Smooth muscle cell (in vitro differentiated cells): ENCODE measurements at regions not wholly inside any gene's neighbourhood (a gene's known extent, or its start where the extent isn't known, plus 50 kb on each side); places are given as distances from the start of the nearest gene placed in this dataset.

Experiments used
- DNase-seq: peaks from one replicate; lab custom pipeline; 2025; ENCODE audit not compliant: unreplicated experiment; lab: John Stamatoyannopoulos, UW
- H2AFZ ChIP-seq: fragments of 200-600 bp; sonication (generic); 2 replicates; pipeline ENCODE4 v1.6.0; 2016; ENCODE audit warnings: antibody characterized with exemption, low read depth, mild to moderate bottlenecking
- H3F3A ChIP-seq: fragments of 200-600 bp; sonication (generic); 2 replicates; pipeline ENCODE4 v1.6.0; 2017; ENCODE audit warnings: antibody characterized with exemption, low read depth
- H3K27ac ChIP-seq: fragments of 200-600 bp; sonication (generic); 2 replicates; pipeline ENCODE4 v1.5.1; 2016; ENCODE audit warnings: low read depth, mild to moderate bottlenecking
- H3K27me3 ChIP-seq: fragments of 200-600 bp; sonication (generic); 2 replicates; pipeline ENCODE4 v1.6.1; 2016; ENCODE audit warnings: low read depth, mild to moderate bottlenecking
- H3K36me3 ChIP-seq: fragments of 200-600 bp; sonication (generic); 2 replicates; pipeline ENCODE4 v1.5.1; 2016; ENCODE audit warnings: low read depth
- H3K4me1 ChIP-seq: fragments of 200-600 bp; sonication (generic); 2 replicates; pipeline ENCODE4 v1.5.1; 2016; ENCODE audit warnings: low read depth
- H3K4me2 ChIP-seq: fragments of 200-600 bp; sonication (generic); 2 replicates; pipeline ENCODE4 v1.6.0; 2016; ENCODE audit warnings: mild to moderate bottlenecking
- H3K4me3 ChIP-seq: fragments of 200-600 bp; sonication (generic); 2 replicates; pipeline ENCODE4 v1.5.1; 2016; ENCODE audit warnings: mild to moderate bottlenecking
- H3K79me2 ChIP-seq: fragments of 200-600 bp; sonication (generic); 2 replicates; pipeline ENCODE4 v1.6.0; 2016; ENCODE audit warnings: low read depth, mild to moderate bottlenecking
- H3K9ac ChIP-seq: fragments of 200-600 bp; sonication (generic); 2 replicates; pipeline ENCODE4 v1.6.0; 2016; ENCODE audit warnings: low read depth
- H3K9me3 ChIP-seq: fragments of 200-600 bp; sonication (generic); replicated peaks from 2 replicates; pipeline ENCODE4 v1.5.1; 2016; ENCODE audit warnings: low read depth
- H4K20me1 ChIP-seq: fragments of 200-600 bp; sonication (generic); 2 replicates; pipeline ENCODE4 v1.6.0; 2016; ENCODE audit warnings: low read depth
- CTCF ChIP-seq: fragments of 200-600 bp; sonication (generic); IDR thresholded peaks from 2 replicates; pipeline ENCODE4 v1.5.1; 2017; ENCODE audit warnings: borderline replicate concordance, mild to moderate bottlenecking, antibody characterized with exemption; ENCODE audit not compliant: insufficient read depth, poor library complexity, severe bottlenecking
- WGBS: methylation state at CpG from one replicate; pipeline ENCODE4 v1.1.7; 2016; ENCODE audit warnings: low lambda C conversion rate; 5-methylcytosine and 5-hydroxymethylcytosine counted together

DNA sequence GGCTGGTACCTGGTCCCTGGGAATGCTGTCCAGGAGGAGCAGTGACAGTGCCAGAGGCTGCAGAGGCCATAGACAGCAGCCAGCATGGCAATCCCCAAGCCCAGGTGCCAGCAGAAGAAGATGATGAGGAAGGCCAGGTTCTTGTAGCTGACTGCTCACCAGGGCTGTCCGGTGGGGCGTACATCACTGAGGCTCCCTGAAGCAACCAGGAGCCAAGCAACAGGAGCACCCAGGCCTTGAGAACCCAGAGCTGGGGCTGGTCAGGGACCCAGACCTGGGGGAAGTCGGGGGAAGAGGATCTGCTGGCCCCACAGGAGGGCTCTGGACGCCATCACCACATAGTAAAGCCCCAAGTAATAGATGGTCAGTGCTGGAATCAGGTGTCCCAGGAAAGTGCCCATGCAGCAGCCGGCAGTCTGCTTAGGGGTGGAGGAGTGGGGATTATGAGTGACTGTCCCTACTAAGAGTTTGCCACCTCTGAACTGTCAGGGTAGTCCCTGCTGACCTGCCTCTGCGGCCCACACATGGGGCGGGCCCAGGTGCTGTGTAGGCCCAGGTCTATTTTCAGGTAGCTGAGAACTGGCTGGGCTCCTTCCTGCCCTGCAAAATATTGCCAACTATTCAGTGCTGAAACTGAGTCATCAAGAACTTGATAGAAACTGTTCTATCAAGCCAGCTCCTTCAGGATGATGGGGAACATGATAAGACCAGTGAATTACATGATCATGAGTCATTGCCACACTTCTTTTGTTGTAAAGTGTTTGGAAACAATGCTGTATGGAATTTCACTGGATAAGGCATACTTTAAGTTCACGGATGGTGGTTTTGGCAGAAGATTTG, 68.7 kb downstream of the CHRD start:
- H2AFZ ChIP-seq: no peak overlapping the region
- no peak for TF ChIP-seq CTCF
- no peak for DNase-seq
- no peaks in the 10 kb centered on the region for H3K79me2 ChIP-seq
- H3K4me3 ChIP-seq: no peak overlapping the region
- no peak overlapping the region for H3K9ac ChIP-seq
- H3K27me3 ChIP-seq: no peaks in the 10 kb centered on the region
- H3K9me3 ChIP-seq: no peaks in the 10 kb centered on the region
- H3K4me1 ChIP-seq: no peaks in the 10 kb centered on the region
- H3K27ac ChIP-seq: no peak overlapping the region
- H3K4me2 ChIP-seq: no peak overlapping the region
- H4K20me1 ChIP-seq: no peaks in the 10 kb centered on the region
- no peaks in the 10 kb centered on the region for H3K36me3 ChIP-seq
- H3F3A ChIP-seq: no peaks in the 10 kb centered on the region
- 85% methylated on average over 8 of the region's 8 CpGs for WGBS

- Histone ChIP-seq H3K9me3 (no peaks in the 10 kb centered on the region), H3K79me2 (no peaks in the 10 kb centered on the region), H4K20me1 (no peaks in the 10 kb centered on the region), H3K4me3 (no peak overlapping the region), H3K27me3 (no peaks in the 10 kb centered on the region), H3K4me2 (no peak overlapping the region), H3K27ac (no peak overlapping the region), H3F3A (no peaks in the 10 kb centered on the region), H2AFZ (no peak overlapping the region), H3K36me3 (no peaks in the 10 kb centered on the region), H3K4me1 (no peaks in the 10 kb centered on the region), H3K9ac (no peak overlapping the region)
- no peak for TF ChIP-seq CTCF
- WGBS: 91% methylated on average over 5 of the region's 5 CpGs
- no peak for DNase-seq
Measured at GRCh38 chr3:184449161-184449515, 69.3 kb downstream of the CHRD start.

DNA sequence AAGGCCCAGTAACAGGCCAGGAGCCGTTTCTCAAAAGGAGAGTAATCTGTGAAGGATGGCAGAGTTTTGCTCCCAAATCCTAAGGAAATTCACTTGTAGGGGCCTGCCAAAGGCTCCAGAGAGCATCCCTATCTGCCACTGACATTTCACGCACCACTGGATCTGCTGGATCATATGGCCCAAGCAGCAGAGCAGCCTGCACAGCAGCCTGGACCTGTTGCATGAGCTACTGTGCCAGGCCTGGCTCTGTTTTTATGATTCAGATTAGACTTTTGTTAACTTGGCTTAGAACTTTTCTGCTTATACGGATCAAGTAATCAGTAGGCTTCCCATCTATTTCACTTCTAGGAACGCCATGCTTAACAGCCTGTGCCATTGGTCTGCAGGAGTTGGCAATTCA, 70.7 kb downstream of the CHRD start:
- no peaks in the 10 kb centered on the region for H3K27me3 ChIP-seq
- H4K20me1 ChIP-seq: no peaks in the 10 kb centered on the region
- H3K9me3 ChIP-seq: no peaks in the 10 kb centered on the region
- H3F3A ChIP-seq: no peaks in the 10 kb centered on the region
- no peak overlapping the region for H3K27ac ChIP-seq
- no peak for TF ChIP-seq CTCF
- H2AFZ ChIP-seq: no peak overlapping the region
- no peaks in the 10 kb centered on the region for H3K36me3 ChIP-seq
- no peaks in the 10 kb centered on the region for H3K79me2 ChIP-seq
- H3K4me3 ChIP-seq: no peak overlapping the region
- DNase-seq: no peak
- H3K4me2 ChIP-seq: no peak overlapping the region
- H3K4me1 ChIP-seq: no peaks in the 10 kb centered on the region
- 86% methylated on average over 4 of the region's 4 CpGs for WGBS
- H3K9ac ChIP-seq: no peak overlapping the region

GRCh38 chr3:184453296-184453695, 73.4 kb downstream of the CHRD start:
- H3F3A ChIP-seq: no peaks in the 10 kb centered on the region
- H3K27me3 ChIP-seq: no peaks in the 10 kb centered on the region
- no peaks in the 10 kb centered on the region for H3K79me2 ChIP-seq
- no peak for TF ChIP-seq CTCF
- no peaks in the 10 kb centered on the region for H4K20me1 ChIP-seq
- H3K4me2 ChIP-seq: no peak overlapping the region
- H3K9me3 ChIP-seq: no peaks in the 10 kb centered on the region
- no peaks in the 10 kb centered on the region for H3K4me1 ChIP-seq
- no peak overlapping the region for H3K4me3 ChIP-seq
- no peak overlapping the region for H3K9ac ChIP-seq
- H3K27ac ChIP-seq: no peak overlapping the region
- 89% methylated on average over 5 of the region's 5 CpGs for WGBS
- DNase-seq: no peak
- H3K36me3 ChIP-seq: no peaks in the 10 kb centered on the region
- H2AFZ ChIP-seq: no peak overlapping the region
